Astrocyte (in vitro differentiated cells and primary cell): ENCODE measurements at regions not wholly inside any gene's neighbourhood (a gene's known extent, or its start where the extent isn't known, plus 50 kb on each side); places are given as distances from the start of the nearest gene placed in this dataset.

Source experiments
- CTCF ChIP-seq: IDR thresholded peaks from 2 replicates; pipeline ENCODE4 v1.5.1; 2011; ENCODE audit warnings: low read depth, mild to moderate bottlenecking, inconsistent platforms, low read length, moderate library complexity; ENCODE audit not compliant: insufficient read depth
- EZH2 ChIP-seq: IDR thresholded peaks from 2 replicates; pipeline ENCODE4 v1.6.1; 2012; ENCODE audit warnings: mild to moderate bottlenecking, low read length, inconsistent platforms; ENCODE audit not compliant: insufficient read depth

GRCh38 chr22:22702237-22703202 lies 58.1 kb downstream of the GGTLC2 start:
- no peak for TF ChIP-seq CTCF
- no peak for TF ChIP-seq EZH2
